SK-N-SH (cell line): ENCODE measurements at regions not wholly inside any gene's neighbourhood (a gene's known extent, or its start where the extent isn't known, plus 50 kb on each side); places are given as distances from the start of the nearest gene placed in this dataset.

ENCODE experiments used
- FOXJ3 ChIP-seq: sonication (generic); formaldehyde crosslinking; IDR thresholded peaks from 2 replicates; pipeline ENCODE4 v1.5.1; 2020; ENCODE audit warnings: mild to moderate bottlenecking, missing genetic modification reagents
- SIN3A ChIP-seq: IDR thresholded peaks from 2 replicates; pipeline ENCODE4 v1.6.1; 2012; ENCODE audit warnings: low read depth, mild to moderate bottlenecking, low read length, moderate library complexity, borderline replicate concordance
- SMC3 ChIP-seq: IDR thresholded peaks from 2 replicates; pipeline ENCODE4 v1.6.1; 2012; ENCODE audit warnings: low read depth, low read length, improper control_type of control experiment
- TCF12 ChIP-seq: IDR thresholded peaks from 2 replicates; pipeline ENCODE4 v1.4.0; 2012
- TF ChIP-seq, protein P1 (sequence below): fragments of 200-600 bp; sonication (generic); IDR thresholded peaks from 2 replicates; pipeline ENCODE4 v1.6.1; 2017; ENCODE audit warnings: antibody characterized with exemption, mild to moderate bottlenecking, moderate library complexity
- TF ChIP-seq, protein P2 (sequence below): fragments of 150-350 bp; IDR thresholded peaks from 2 replicates; pipeline ENCODE4 v1.6.1; 2016; ENCODE audit warnings: mild to moderate bottlenecking, low read depth, low read length

- no peak for TF ChIP-seq TCF12
- TF ChIP-seq, protein P1, sequence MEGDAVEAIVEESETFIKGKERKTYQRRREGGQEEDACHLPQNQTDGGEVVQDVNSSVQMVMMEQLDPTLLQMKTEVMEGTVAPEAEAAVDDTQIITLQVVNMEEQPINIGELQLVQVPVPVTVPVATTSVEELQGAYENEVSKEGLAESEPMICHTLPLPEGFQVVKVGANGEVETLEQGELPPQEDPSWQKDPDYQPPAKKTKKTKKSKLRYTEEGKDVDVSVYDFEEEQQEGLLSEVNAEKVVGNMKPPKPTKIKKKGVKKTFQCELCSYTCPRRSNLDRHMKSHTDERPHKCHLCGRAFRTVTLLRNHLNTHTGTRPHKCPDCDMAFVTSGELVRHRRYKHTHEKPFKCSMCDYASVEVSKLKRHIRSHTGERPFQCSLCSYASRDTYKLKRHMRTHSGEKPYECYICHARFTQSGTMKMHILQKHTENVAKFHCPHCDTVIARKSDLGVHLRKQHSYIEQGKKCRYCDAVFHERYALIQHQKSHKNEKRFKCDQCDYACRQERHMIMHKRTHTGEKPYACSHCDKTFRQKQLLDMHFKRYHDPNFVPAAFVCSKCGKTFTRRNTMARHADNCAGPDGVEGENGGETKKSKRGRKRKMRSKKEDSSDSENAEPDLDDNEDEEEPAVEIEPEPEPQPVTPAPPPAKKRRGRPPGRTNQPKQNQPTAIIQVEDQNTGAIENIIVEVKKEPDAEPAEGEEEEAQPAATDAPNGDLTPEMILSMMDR: no peak
- TF ChIP-seq FOXJ3 (CRISPR knock-in tag): no peak
- no peak for TF ChIP-seq SIN3A
- no peak for TF ChIP-seq SMC3
- TF ChIP-seq, protein P2, sequence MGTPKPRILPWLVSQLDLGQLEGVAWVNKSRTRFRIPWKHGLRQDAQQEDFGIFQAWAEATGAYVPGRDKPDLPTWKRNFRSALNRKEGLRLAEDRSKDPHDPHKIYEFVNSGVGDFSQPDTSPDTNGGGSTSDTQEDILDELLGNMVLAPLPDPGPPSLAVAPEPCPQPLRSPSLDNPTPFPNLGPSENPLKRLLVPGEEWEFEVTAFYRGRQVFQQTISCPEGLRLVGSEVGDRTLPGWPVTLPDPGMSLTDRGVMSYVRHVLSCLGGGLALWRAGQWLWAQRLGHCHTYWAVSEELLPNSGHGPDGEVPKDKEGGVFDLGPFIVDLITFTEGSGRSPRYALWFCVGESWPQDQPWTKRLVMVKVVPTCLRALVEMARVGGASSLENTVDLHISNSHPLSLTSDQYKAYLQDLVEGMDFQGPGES: no peak
Observed at GRCh38 chr13:39867807-39868206, 212.3 kb downstream of the COG6 start.
